ENCODE measurements at regions not wholly inside any gene's neighbourhood (a gene's known extent, or its start where the extent isn't known, plus 50 kb on each side); places are given as distances from the start of the nearest gene placed in this dataset.

- Histone ChIP-seq H3K27me3 (replicated peaks; ENCODE audit: insufficient read depth) (no peaks in the 10 kb centered on the region), H2AFZ (no peak overlapping the region), H3K9me3 (ENCODE audit: low read depth) (no peaks in the 10 kb centered on the region), H3K9me2 (ENCODE audit: insufficient read depth) (no peaks in the 10 kb centered on the region), H3K4me1 (ENCODE audit: insufficient read depth) (no peaks in the 10 kb centered on the region), H3K4me3 (no peak overlapping the region), H3K27ac (no peak overlapping the region), H3K9ac (no peak overlapping the region), H4K20me1 (ENCODE audit: insufficient read depth) (no peaks in the 10 kb centered on the region), H3K79me2 (ENCODE audit: insufficient read depth) (no peaks in the 10 kb centered on the region), H3K36me3 (ENCODE audit: low read depth) (no peaks in the 10 kb centered on the region), H3F3A (ENCODE audit: insufficient read depth) (no peaks in the 10 kb centered on the region), H3K4me2 (ENCODE audit: unreplicated experiment) (no peak overlapping the region)
- no peak for TF ChIP-seq EZH2phosphoT487 (IDR thresholded peaks at IDR 0.05; ENCODE audit: insufficient read depth, low read depth)
- no peak for TF ChIP-seq EZH2 (IDR thresholded peaks at IDR 0.05; ENCODE audit: insufficient read depth, poor library complexity, severe bottlenecking)
- in situ Hi-C loops (cut with MboI): no loop called here
- DNase-seq: no peak
Observed at GRCh38 chr2:156915332-156915731, 342.2 kb upstream of the GALNT5 start.

DNA sequence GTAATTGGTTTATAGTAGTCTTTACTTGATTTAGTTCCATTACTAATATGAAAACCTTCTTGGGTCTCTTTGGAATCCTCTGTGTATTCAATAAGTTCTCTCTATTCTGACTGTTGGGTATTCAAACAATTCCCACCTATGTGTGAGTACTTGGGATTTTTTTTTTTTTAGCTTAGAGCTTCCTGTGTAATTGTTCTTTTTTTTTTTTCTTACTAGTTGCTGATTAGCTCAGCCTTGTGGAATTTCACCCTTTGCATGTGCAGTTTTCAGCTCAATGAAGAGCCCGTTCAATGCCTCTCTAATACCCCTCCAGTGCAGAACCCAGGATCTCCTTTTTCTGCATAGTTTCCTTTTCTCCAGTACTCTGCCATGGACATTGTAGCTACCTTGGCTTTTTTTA is 339.1 kb upstream of the GALNT5 start:
- H3K27me3 ChIP-seq (replicated peaks; ENCODE audit: insufficient read depth): no peaks in the 10 kb centered on the region
- H4K20me1 ChIP-seq (ENCODE audit: insufficient read depth): no peaks in the 10 kb centered on the region
- H3F3A ChIP-seq (ENCODE audit: insufficient read depth): no peaks in the 10 kb centered on the region
- no peaks in the 10 kb centered on the region for H3K9me3 ChIP-seq (ENCODE audit: low read depth)
- no peaks in the 10 kb centered on the region for H3K79me2 ChIP-seq (ENCODE audit: insufficient read depth)
- no peaks in the 10 kb centered on the region for H3K9me2 ChIP-seq (ENCODE audit: insufficient read depth)
- H3K4me2 ChIP-seq (ENCODE audit: unreplicated experiment): no peak overlapping the region
- peak; percentile 10 for DNase-seq
- 73 to 74% methylated on average over 1 of the region's 1 CpG for WGBS, 2 experiments (ENCODE audit: low coverage in 1 of 2, low lambda C conversion rate in 2 of 2, missing lambda C conversion rate in 2 of 2)
- no peaks in the 10 kb centered on the region for H3K36me3 ChIP-seq (ENCODE audit: low read depth)
- H3K4me3 ChIP-seq: no peak overlapping the region
- in situ Hi-C loops (cut with MboI): no loop called here
- H3K4me1 ChIP-seq (ENCODE audit: insufficient read depth): no peaks in the 10 kb centered on the region
- TF ChIP-seq EZH2 (IDR thresholded peaks at IDR 0.05; ENCODE audit: insufficient read depth, poor library complexity, severe bottlenecking) (no peak), EZH2phosphoT487 (IDR thresholded peaks at IDR 0.05; ENCODE audit: insufficient read depth, low read depth) (no peak)
- no peak overlapping the region for H2AFZ ChIP-seq
- H3K27ac ChIP-seq: no peak overlapping the region
- H3K9ac ChIP-seq: no peak overlapping the region

GRCh38 chr2:156930423-156930822 is 327.1 kb upstream of the GALNT5 start:
- H3K79me2 ChIP-seq (ENCODE audit: insufficient read depth): no peaks in the 10 kb centered on the region
- no peaks in the 10 kb centered on the region for H3K36me3 ChIP-seq (ENCODE audit: low read depth)
- H2AFZ ChIP-seq: no peak overlapping the region
- H4K20me1 ChIP-seq (ENCODE audit: insufficient read depth): no peaks in the 10 kb centered on the region
- no peaks in the 10 kb centered on the region for H3K9me3 ChIP-seq (ENCODE audit: low read depth)
- H3K9ac ChIP-seq: no peak overlapping the region
- no peak overlapping the region for H3K4me2 ChIP-seq (ENCODE audit: unreplicated experiment)
- WGBS, 2 experiments (ENCODE audit: low coverage in 1 of 2, low lambda C conversion rate in 2 of 2, missing lambda C conversion rate in 2 of 2): 57 to 70% methylated on average over 2 of the region's 2 CpGs
- DNase-seq: no peak
- no peaks in the 10 kb centered on the region for H3K27me3 ChIP-seq (replicated peaks; ENCODE audit: insufficient read depth)
- peaks cover 6% of the 10 kb centered on the region; the same call in 1 of the 2 replicates for H3K9me2 ChIP-seq (ENCODE audit: insufficient read depth)
- H3F3A ChIP-seq (ENCODE audit: insufficient read depth): no peaks in the 10 kb centered on the region
- no peak overlapping the region for H3K4me3 ChIP-seq
- H3K27ac ChIP-seq: no peak overlapping the region
- in situ Hi-C loops (cut with MboI): no loop called here
- TF ChIP-seq EZH2 (IDR thresholded peaks at IDR 0.05; ENCODE audit: insufficient read depth, poor library complexity, severe bottlenecking) (no peak), EZH2phosphoT487 (IDR thresholded peaks at IDR 0.05; ENCODE audit: insufficient read depth, low read depth) (no peak)
- peaks cover 6% of the 10 kb centered on the region; the same call in 1 of the 2 replicates for H3K4me1 ChIP-seq (ENCODE audit: insufficient read depth)

DNA sequence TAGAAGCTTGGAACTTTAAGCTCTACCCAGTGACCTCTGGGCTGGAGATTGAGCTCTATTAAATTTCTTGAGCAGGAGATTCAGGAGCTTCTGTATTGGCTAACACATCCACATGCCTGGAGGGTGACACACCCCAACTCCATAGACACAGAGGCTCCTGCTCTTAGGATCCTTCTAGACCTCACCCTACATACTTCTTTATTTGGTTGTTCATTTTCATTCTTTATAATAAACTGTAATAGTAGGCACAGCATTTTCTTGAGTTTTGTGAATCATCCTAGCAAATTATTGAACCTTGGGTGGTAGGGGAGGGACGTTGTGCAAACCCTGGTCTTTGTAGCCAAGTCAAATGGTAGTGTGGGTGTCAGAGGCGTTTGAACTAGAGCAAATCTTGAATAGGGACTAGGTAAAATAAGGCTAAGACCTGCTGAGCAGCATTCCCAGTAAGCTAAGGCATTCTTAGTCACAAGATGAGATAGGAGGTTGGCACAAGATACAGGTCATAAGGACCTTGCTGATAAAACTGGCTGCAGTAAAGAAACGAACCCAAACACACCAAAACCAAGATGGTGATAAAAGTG is 323.8 kb upstream of the GALNT5 start:
- Histone ChIP-seq H3K9ac (no peak overlapping the region), H3K4me3 (no peak overlapping the region), H3F3A (ENCODE audit: insufficient read depth) (no peaks in the 10 kb centered on the region), H3K9me2 (ENCODE audit: insufficient read depth) (peaks cover 6% of the 10 kb centered on the region; the same call in 1 of the 2 replicates), H3K79me2 (ENCODE audit: insufficient read depth) (no peaks in the 10 kb centered on the region), H2AFZ (no peak overlapping the region; the same call in 1 of the 2 replicates), H3K4me1 (ENCODE audit: insufficient read depth) (peaks cover 6% of the 10 kb centered on the region; the same call in 1 of the 2 replicates), H4K20me1 (ENCODE audit: insufficient read depth) (no peaks in the 10 kb centered on the region), H3K4me2 (ENCODE audit: unreplicated experiment) (no peak overlapping the region), H3K27ac (no peak overlapping the region), H3K9me3 (ENCODE audit: low read depth) (no peaks in the 10 kb centered on the region), H3K27me3 (replicated peaks; ENCODE audit: insufficient read depth) (no peaks in the 10 kb centered on the region), H3K36me3 (ENCODE audit: low read depth) (no peaks in the 10 kb centered on the region)
- TF ChIP-seq EZH2 (IDR thresholded peaks at IDR 0.05; ENCODE audit: insufficient read depth, poor library complexity, severe bottlenecking) (no peak), EZH2phosphoT487 (IDR thresholded peaks at IDR 0.05; ENCODE audit: insufficient read depth, low read depth) (no peak)
- in situ Hi-C loops (cut with MboI): no loop called here
- peak; percentile 40 for DNase-seq
- whole genome bisulfite sequencing, 2 experiments (ENCODE audit: low coverage in 1 of 2, low lambda C conversion rate in 2 of 2, missing lambda C conversion rate in 2 of 2): 2 to 7% methylated on average over 3 of the region's 3 CpGs

- no peak overlapping the region for H3K27ac ChIP-seq
- H3K79me2 ChIP-seq (ENCODE audit: insufficient read depth): no peaks in the 10 kb centered on the region
- H4K20me1 ChIP-seq (ENCODE audit: insufficient read depth): no peaks in the 10 kb centered on the region
- H3K27me3 ChIP-seq (replicated peaks; ENCODE audit: insufficient read depth): no peaks in the 10 kb centered on the region
- no peaks in the 10 kb centered on the region for H3K9me3 ChIP-seq (ENCODE audit: low read depth)
- peaks cover 6% of the 10 kb centered on the region; the same call in 1 of the 2 replicates for H3K9me2 ChIP-seq (ENCODE audit: insufficient read depth)
- no peaks in the 10 kb centered on the region for H3K36me3 ChIP-seq (ENCODE audit: low read depth)
- peaks cover 6% of the 10 kb centered on the region; the same call in 1 of the 2 replicates for H3K4me1 ChIP-seq (ENCODE audit: insufficient read depth)
- DNase-seq: no peak
- no peak overlapping the region for H3K9ac ChIP-seq
- TF ChIP-seq EZH2phosphoT487 (IDR thresholded peaks at IDR 0.05; ENCODE audit: insufficient read depth, low read depth): no peak
- no peak for TF ChIP-seq EZH2 (IDR thresholded peaks at IDR 0.05; ENCODE audit: insufficient read depth, poor library complexity, severe bottlenecking)
- 63% methylated on average over 5 of the region's 5 CpGs for WGBS, 2 experiments (ENCODE audit: low coverage in 1 of 2, low lambda C conversion rate in 2 of 2, missing lambda C conversion rate in 2 of 2)
- no peak overlapping the region for H3K4me3 ChIP-seq
- no peaks in the 10 kb centered on the region for H3F3A ChIP-seq (ENCODE audit: insufficient read depth)
- no peak overlapping the region; the same call in 1 of the 2 replicates for H2AFZ ChIP-seq
- in situ Hi-C loops (cut with MboI): no loop called here
- H3K4me2 ChIP-seq (ENCODE audit: unreplicated experiment): no peak overlapping the region
Observed at GRCh38 chr2:156935616-156936015, 321.9 kb upstream of the GALNT5 start.
